ENCODE measurements at regions not wholly inside any gene's neighbourhood (a gene's known extent, or its start where the extent isn't known, plus 50 kb on each side); places are given as distances from the start of the nearest gene placed in this dataset.
"Not testable (repeated sequence)": the region's sequence is repeated elsewhere in the genome, so short reads cannot be mapped to it uniquely, and the experiment has no call there.

DNA sequence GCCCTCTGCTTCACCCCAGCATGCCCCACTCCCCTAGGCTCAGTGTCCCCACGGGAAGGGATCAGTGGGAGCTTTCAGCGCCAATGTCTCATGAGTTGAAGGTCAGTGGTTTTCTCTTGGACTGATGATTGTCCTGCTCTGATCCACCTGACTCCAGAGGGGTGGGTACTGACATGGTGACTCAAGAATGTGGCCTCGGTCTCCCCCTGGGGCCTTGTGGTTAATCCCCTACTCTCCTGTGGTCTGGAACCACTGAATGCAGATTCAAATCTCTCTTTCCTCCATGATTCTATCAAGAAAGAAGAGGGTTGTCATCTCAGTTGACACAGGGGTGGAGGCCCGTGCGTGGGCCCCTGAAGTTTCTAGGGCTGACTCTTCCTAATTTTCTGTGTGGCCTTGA is 176.9 kb downstream of the RPS24 start:
- H3K4me3 Mint-ChIP-seq, result no peak overlapping the region
- no peak overlapping the region for H3K27ac Mint-ChIP-seq
- DNase-seq (ENCODE audit: low spot score), result no peak
- peaks cover 2% of the 10 kb centered on the region for H3K27me3 Mint-ChIP-seq (ENCODE audit: insufficient read depth)
- intact Hi-C loops (cut with micrococcal nuclease), result no loop called here
- H3K36me3 Mint-ChIP-seq (ENCODE audit: low read depth), result no peaks in the 10 kb centered on the region
- H3K9me3 Mint-ChIP-seq, result no peaks in the 10 kb centered on the region
- H3K4me1 Mint-ChIP-seq (ENCODE audit: low read depth), result no peaks in the 10 kb centered on the region

DNA sequence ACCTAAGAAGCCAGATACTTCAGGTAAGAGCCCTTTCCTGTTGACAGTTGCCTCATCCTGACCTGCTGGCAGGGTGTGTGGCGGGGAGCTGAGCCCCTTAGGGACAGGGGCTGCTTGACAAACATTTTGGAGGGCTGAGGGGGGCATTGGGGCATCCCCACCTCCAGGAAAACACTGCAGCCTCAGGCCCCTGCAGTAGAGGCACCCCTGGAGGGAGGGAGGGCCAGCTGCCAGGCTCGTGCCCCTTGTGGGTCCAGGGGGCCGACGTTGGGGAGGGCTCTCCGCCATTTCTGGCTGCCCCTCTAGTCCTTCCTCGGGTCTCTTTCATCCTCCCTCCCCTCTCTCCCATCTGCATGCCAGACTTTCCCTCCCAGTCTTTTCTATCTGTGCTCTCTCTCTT is 177.3 kb downstream of the RPS24 start:
- no peaks in the 10 kb centered on the region for H3K4me1 Mint-ChIP-seq (ENCODE audit: low read depth)
- no peak overlapping the region for H3K4me3 Mint-ChIP-seq
- intact Hi-C loops (cut with micrococcal nuclease), result no loop called here
- H3K27ac Mint-ChIP-seq, result no peak overlapping the region
- no peak for DNase-seq (ENCODE audit: low spot score)
- H3K36me3 Mint-ChIP-seq (ENCODE audit: low read depth), result no peaks in the 10 kb centered on the region
- H3K9me3 Mint-ChIP-seq, result no peaks in the 10 kb centered on the region
- peaks cover 2% of the 10 kb centered on the region for H3K27me3 Mint-ChIP-seq (ENCODE audit: insufficient read depth)

DNA sequence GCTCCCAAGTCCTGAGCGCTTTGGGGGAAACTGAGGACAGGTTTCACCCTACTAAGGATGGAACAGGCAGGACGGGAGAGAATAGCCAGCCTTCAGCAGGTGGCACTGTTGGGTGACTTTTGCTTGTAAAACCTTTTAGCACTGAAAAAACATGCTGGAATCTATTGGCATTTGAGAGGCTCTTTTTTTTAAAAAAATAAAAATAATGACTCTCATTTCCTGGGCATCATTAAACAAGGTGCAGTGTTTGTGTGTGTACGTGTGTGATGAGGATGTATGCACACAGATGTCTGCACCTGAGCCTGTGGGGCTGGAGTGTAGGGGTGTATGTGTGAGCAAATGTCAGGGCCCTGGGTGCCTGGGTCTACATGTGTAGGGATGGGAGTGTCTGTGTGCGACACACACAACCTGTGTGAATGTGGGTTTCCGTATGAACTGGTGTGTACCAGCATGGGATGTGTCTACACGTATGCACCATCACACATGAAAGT is 177.9 kb downstream of the RPS24 start:
- Mint-ChIP-seq H3K9me3 (no peaks in the 10 kb centered on the region), H3K27ac (no peak overlapping the region), H3K4me3 (no peak overlapping the region), H3K36me3 (ENCODE audit: low read depth) (no peaks in the 10 kb centered on the region), H3K4me1 (ENCODE audit: low read depth) (no peaks in the 10 kb centered on the region), H3K27me3 (ENCODE audit: insufficient read depth) (peaks cover 2% of the 10 kb centered on the region)
- intact Hi-C loops (cut with micrococcal nuclease), result no loop called here
- no peak for DNase-seq (ENCODE audit: low spot score)

DNA sequence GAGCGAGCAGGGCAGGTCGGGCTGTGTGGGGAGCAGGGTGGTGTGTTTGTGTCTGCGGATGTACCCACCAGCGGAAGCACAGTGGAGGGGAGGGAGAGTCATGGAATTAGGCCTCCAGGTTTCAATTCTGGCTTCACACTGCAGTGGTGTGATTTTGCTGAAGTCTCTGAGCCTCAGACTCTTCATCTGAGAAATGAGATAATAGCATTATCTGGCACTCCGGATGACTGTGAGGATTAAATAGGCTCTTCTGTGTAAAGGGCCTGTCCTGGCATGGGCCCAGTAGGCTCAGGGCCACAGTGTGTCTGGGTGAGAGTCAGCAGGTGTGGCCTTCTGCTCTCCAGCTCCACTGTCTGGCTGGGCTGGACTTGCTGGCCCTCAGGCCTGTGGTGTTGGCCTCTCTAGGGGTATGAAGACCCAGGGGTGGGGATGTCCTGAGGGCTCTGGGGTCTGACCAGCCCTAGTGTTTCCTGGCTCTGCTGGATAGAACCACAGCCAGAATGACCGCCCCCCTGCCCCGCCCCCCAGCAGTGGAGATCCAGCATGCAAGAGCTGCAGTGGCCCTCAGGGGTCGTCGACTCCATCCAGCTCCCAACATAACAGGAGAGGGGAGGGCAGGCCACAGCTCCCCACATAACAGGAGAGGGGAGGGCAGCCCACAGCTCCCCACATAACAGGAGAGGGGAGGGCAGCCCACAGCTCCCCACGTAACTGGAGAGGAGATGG is 178.6 kb downstream of the RPS24 start:
- Mint-ChIP-seq H3K27ac (no peak overlapping the region), H3K36me3 (ENCODE audit: low read depth) (no peaks in the 10 kb centered on the region), H3K4me3 (no peak overlapping the region), H3K4me1 (ENCODE audit: low read depth) (no peaks in the 10 kb centered on the region), H3K27me3 (ENCODE audit: insufficient read depth) (no peaks in the 10 kb centered on the region), H3K9me3 (no peaks in the 10 kb centered on the region)
- intact Hi-C loops (cut with micrococcal nuclease), result no loop called here
- no peak for DNase-seq (ENCODE audit: low spot score)

DNA sequence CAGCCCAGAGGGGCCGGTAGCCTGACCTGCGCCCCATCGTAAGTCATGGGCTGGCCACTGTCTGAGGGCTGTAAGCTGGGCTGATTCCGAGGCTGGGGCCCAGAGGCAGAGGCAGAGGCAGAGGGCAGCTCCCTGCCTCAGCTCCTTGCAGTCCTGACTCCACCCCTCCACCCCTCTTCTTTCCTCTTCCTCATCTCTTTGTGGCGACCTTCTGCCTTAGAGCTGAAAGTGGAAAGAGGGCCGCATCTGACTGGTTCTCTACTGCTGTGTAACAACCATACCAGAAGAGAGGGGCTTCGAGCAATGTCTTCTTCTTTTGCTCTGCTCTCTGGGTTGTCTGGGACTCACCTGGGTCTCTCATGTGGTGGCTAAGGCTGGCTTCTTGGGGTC is 179.1 kb downstream of the RPS24 start:
- H3K4me1 Mint-ChIP-seq (ENCODE audit: low read depth), result no peaks in the 10 kb centered on the region
- H3K9me3 Mint-ChIP-seq, result no peaks in the 10 kb centered on the region
- intact Hi-C loops (cut with micrococcal nuclease), result no loop called here
- no peaks in the 10 kb centered on the region for H3K36me3 Mint-ChIP-seq (ENCODE audit: low read depth)
- no peaks in the 10 kb centered on the region for H3K27me3 Mint-ChIP-seq (ENCODE audit: insufficient read depth)
- H3K4me3 Mint-ChIP-seq, result no peak overlapping the region
- H3K27ac Mint-ChIP-seq, result no peak overlapping the region
- DNase-seq (ENCODE audit: low spot score), result no peak

DNA sequence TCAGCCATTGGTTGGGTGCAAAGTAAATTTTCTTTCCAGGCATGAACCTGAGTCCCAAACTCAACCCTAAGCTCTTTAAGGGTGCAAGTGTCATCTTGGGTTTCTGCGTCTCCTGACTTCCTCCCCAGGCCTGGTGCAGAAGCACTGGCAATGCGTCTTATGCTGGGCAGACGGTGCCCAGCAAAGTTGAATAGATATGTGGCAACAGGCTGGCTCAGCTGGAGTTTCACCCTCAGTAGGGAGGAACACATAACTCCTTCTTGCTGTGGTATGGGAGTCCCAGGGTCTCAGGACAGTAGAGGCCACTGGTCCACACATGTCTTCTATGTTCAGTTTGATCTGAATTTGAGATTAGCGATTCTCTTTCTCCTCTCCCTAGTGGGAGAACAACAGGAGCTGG is 181.3 kb downstream of the RPS24 start:
- Mint-ChIP-seq H3K27me3 (ENCODE audit: insufficient read depth) (no peaks in the 10 kb centered on the region), H3K36me3 (ENCODE audit: low read depth) (no peaks in the 10 kb centered on the region), H3K4me1 (ENCODE audit: low read depth) (no peaks in the 10 kb centered on the region), H3K4me3 (no peak overlapping the region), H3K9me3 (no peaks in the 10 kb centered on the region), H3K27ac (no peak overlapping the region)
- DNase-seq (ENCODE audit: low spot score), result no peak
- intact Hi-C loops (cut with micrococcal nuclease), result no loop called here

DNA sequence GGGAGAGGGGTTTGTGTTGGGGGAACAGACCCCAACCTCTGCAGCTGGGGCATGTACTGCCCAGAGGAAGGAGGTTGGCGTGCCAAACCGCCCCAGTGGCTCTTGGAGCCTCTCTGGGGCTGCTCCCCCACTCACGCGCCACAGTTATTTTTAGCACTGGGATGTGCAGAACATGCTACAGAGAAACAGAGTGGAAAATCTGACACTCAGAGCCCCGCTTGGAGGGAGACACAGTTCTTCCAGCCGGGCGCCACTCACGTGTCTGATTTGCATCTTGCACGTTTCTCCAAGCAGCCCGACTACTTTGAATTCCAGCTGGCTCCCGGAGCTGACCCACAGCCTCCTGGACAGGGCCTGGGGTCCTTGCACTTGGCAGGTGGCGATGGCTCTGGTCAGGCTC is 182.0 kb downstream of the RPS24 start:
- no peaks in the 10 kb centered on the region for H3K9me3 Mint-ChIP-seq
- no peaks in the 10 kb centered on the region for H3K36me3 Mint-ChIP-seq (ENCODE audit: low read depth)
- H3K4me3 Mint-ChIP-seq, result no peak overlapping the region
- intact Hi-C loops (cut with micrococcal nuclease), result no loop called here
- no peak overlapping the region for H3K27ac Mint-ChIP-seq
- H3K4me1 Mint-ChIP-seq (ENCODE audit: low read depth), result no peaks in the 10 kb centered on the region
- H3K27me3 Mint-ChIP-seq (ENCODE audit: insufficient read depth), result no peaks in the 10 kb centered on the region
- no peak for DNase-seq (ENCODE audit: low spot score)

DNA sequence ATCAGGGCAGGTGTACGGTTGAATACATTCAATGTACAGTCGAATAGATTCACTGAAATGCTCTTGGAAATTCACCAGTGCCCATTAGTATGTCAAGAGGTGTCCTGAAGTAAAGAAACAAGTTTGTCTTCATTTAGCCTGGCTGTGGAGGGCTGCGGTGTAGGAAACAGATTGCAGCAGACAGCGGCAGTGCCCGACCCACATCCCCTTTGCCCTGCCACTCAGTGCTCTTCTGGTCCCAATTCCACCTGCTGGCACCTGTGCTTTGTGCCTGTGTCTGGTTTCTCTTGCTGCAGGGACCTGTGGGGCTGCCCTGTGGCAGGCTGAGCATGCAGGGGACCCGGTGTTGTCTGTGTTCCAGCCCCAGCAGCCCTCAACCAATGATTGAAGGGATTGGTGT is 183.7 kb downstream of the RPS24 start:
- intact Hi-C loops (cut with micrococcal nuclease), result no loop called here
- Mint-ChIP-seq H3K4me1 (ENCODE audit: low read depth) (no peaks in the 10 kb centered on the region), H3K9me3 (no peaks in the 10 kb centered on the region), H3K27ac (no peak overlapping the region), H3K27me3 (ENCODE audit: insufficient read depth) (no peaks in the 10 kb centered on the region), H3K36me3 (ENCODE audit: low read depth) (no peaks in the 10 kb centered on the region), H3K4me3 (no peak overlapping the region)
- no peak for DNase-seq (ENCODE audit: low spot score)

DNA sequence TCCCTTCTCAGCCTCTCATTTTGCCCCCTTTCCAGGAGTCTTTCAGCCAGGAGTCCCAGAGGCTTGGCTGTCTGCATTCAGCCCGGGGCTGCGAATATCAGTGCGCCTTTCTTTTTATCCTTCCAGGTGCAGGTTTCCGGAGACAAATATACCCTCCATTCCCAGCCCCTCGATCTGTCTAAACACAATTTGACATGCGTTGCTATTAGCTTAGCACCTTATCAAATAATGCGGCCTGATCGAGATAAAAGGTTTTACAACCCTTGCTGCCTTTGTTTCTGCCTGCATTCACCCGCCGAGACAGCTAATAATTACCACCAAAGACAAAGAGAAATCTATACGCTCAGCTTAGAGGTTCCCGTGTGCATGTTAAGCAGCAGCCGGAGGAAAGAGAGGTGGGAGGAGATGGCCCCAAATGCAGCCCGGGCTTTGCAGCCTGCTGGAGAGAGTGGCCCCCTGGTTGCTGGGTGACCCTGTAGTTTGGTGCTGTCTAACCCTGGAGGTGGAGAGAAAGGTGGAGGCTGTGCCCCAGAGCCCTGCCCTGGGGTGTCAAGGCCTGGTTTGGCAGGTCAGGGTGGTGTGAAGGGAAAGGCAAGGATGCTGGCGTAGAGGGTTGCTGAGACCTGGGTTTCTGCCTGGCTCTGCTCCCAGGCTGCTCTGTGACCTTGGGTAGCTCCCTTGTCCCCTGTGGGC is 185.3 kb downstream of the RPS24 start:
- no peaks in the 10 kb centered on the region for H3K9me3 Mint-ChIP-seq
- no peaks in the 10 kb centered on the region for H3K36me3 Mint-ChIP-seq (ENCODE audit: low read depth)
- DNase-seq (ENCODE audit: low spot score), result no peak
- no peaks in the 10 kb centered on the region for H3K27me3 Mint-ChIP-seq (ENCODE audit: insufficient read depth)
- H3K4me3 Mint-ChIP-seq, result no peak overlapping the region
- intact Hi-C loops (cut with micrococcal nuclease), result no loop called here
- H3K27ac Mint-ChIP-seq, result no peak overlapping the region
- no peaks in the 10 kb centered on the region for H3K4me1 Mint-ChIP-seq (ENCODE audit: low read depth)

DNA sequence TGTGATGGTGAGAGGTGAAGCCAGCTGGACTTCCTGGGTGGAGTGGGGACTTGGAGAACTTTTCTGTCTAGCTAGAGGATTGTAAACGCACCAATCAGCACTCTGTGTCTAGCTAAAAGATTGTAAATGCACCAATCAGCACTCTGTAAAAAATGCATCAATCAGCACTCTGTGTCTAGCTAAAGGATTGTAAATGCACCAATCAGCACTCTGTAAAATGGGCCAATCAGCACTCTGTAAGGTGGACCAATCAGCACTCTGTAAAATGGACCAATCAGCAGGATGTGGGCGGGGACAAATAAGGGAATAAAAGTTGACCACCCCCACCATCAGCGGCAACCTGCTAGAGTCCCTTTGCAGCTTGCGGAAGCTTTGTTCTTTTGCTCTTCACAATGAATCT is 185.9 kb downstream of the RPS24 start:
- intact Hi-C loops (cut with micrococcal nuclease); H3K27ac Mint-ChIP-seq: not testable (repeated sequence)

DNA sequence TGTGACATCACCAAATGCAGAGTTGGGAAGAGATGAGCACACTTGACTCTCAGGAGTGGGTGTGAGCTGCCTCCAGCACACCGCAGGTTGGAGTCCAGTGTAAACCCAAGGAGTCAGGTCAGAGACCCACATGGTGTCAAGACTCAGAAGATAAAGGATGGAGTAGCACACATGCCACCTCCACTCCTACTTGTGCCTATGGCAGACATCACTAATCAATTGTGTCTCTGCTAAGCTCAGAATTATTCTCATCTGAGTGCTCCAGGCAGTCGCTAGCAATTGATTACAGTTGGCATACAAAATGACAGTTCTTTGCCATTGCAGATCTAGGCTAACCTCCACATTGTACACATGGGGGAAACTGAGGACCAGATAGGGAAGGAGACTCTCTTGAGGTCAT is 187.1 kb downstream of the RPS24 start:
- H3K4me1 Mint-ChIP-seq (ENCODE audit: low read depth), result no peaks in the 10 kb centered on the region
- no peak overlapping the region for H3K27ac Mint-ChIP-seq
- no peak overlapping the region for H3K4me3 Mint-ChIP-seq
- no peaks in the 10 kb centered on the region for H3K27me3 Mint-ChIP-seq (ENCODE audit: insufficient read depth)
- no peaks in the 10 kb centered on the region for H3K9me3 Mint-ChIP-seq
- no peaks in the 10 kb centered on the region for H3K36me3 Mint-ChIP-seq (ENCODE audit: low read depth)
- no peak for DNase-seq (ENCODE audit: low spot score)
- intact Hi-C loops (cut with micrococcal nuclease), result no loop called here

More for the DNA sequence above, 185.9 kb downstream of the RPS24 start:
- not testable (repeated sequence) for H3K36me3 Mint-ChIP-seq (ENCODE audit: low read depth); H3K4me3 Mint-ChIP-seq; H3K4me1 Mint-ChIP-seq (ENCODE audit: low read depth); DNase-seq (ENCODE audit: low spot score); H3K9me3 Mint-ChIP-seq; H3K27me3 Mint-ChIP-seq (ENCODE audit: insufficient read depth)

DNA sequence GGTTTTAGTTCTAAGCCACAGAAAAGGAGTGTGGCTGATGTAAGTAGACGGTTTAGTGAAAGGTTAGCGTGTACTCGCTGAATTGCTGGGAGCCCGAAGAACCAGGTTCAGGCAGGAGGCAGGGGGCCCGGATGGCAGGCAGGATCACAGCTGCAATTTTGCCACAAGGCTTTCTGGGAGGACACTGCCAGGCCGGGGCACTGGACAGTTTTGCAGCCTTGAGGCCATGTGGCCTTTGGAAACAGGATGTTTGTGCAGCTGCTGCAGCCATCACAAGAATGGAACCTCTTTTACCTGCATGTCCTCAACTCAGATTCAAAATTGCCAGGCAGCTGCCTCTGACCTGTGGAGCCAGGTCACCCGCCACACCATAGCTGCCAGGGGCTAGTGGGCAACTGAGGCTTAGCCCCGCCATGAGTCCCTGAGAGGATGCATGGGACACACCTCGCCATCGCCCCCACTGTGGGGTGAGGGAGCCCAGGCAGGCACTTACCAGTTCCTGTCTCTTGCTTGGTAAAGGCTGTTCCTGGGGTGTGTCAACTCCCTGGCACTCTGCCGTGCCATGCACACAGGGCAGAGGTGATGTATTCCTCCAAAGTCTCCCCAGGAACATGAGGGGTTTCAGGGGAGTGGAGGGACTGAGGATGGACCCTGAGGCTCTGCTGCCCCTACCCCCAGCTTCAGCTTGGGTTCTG is 188.6 kb downstream of the RPS24 start:
- Mint-ChIP-seq H3K27me3 (ENCODE audit: insufficient read depth) (peaks cover 3% of the 10 kb centered on the region), H3K9me3 (no peaks in the 10 kb centered on the region), H3K36me3 (ENCODE audit: low read depth) (no peaks in the 10 kb centered on the region), H3K27ac (no peak overlapping the region), H3K4me1 (ENCODE audit: low read depth) (no peaks in the 10 kb centered on the region), H3K4me3 (no peak overlapping the region)
- no peak for DNase-seq (ENCODE audit: low spot score)
- intact Hi-C loops (cut with micrococcal nuclease), result no loop called here

DNA sequence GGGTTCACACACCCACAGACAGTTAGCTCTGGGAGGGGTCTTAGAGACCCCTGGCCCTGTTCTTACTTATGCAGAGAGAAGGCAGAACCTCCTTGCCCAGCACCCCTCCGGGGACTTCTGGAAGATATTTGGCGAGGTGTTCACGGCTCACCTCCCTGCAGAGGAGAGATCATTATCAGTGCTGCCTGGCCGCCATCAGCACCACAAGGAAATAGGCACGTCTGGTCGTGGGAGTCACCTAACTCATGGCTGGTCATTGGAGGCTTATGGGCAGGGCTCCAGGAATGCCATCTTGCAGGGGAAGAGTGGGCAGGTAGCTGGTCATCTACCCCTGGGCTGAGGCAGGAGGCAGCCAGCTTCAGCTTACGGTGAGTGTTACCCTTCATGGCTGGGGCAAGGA is 189.4 kb downstream of the RPS24 start:
- intact Hi-C loops (cut with micrococcal nuclease), result no loop called here
- no peaks in the 10 kb centered on the region for H3K4me1 Mint-ChIP-seq (ENCODE audit: low read depth)
- no peak for DNase-seq (ENCODE audit: low spot score)
- H3K4me3 Mint-ChIP-seq, result no peak overlapping the region
- no peaks in the 10 kb centered on the region for H3K36me3 Mint-ChIP-seq (ENCODE audit: low read depth)
- H3K27ac Mint-ChIP-seq, result no peak overlapping the region
- H3K27me3 Mint-ChIP-seq (ENCODE audit: insufficient read depth), result peaks cover 3% of the 10 kb centered on the region
- no peaks in the 10 kb centered on the region for H3K9me3 Mint-ChIP-seq

All from activated T-helper 1 cell treated with anti-CD3 and anti-CD28 coated beads, Interleukin-12 subunit alpha, Interleukin-12 subunit beta, Interleukin-2, Interleukin-4 antibody, amounts not matched to agents 30 ng/mL and 10 ng/mL and 1 ng/mL, durations not matched to agents 14 hours and 24 hours and 36 hours (primary cell).